Esophagus muscularis mucosa (tissue), 4 donors: ENCODE measurements at regions not wholly inside any gene's neighbourhood (a gene's known extent, or its start where the extent isn't known, plus 50 kb on each side); places are given as distances from the start of the nearest gene placed in this dataset.

ENCODE experiments used
- EP300 ChIP-seq: sonication (generic); formaldehyde crosslinking; IDR thresholded peaks from one replicate; pipeline ENCODE4 v1.6.1; 2017; ENCODE audit warnings: antibody characterized with exemption
- POLR2A ChIP-seq: fragments of 450-650 bp; IDR thresholded peaks from one replicate; pipeline ENCODE4 v1.6.1; 2017; ENCODE audit warnings: antibody characterized with exemption, moderate library complexity, mild to moderate bottlenecking, low read depth
- TF ChIP-seq, protein P1 (sequence below), 3 experiments: fragments of 200-600 bp in 2 of 3; fragments of 450-650 bp in 1 of 3; sonication (generic) in 2 of 3; IDR thresholded peaks; one replicate each; pipeline ENCODE4 v1.5.1; 2017 to 2019; ENCODE audit warnings: antibody characterized with exemption in 3 of 3, mild to moderate bottlenecking in 2 of 3, moderate library complexity in 1 of 3

DNA sequence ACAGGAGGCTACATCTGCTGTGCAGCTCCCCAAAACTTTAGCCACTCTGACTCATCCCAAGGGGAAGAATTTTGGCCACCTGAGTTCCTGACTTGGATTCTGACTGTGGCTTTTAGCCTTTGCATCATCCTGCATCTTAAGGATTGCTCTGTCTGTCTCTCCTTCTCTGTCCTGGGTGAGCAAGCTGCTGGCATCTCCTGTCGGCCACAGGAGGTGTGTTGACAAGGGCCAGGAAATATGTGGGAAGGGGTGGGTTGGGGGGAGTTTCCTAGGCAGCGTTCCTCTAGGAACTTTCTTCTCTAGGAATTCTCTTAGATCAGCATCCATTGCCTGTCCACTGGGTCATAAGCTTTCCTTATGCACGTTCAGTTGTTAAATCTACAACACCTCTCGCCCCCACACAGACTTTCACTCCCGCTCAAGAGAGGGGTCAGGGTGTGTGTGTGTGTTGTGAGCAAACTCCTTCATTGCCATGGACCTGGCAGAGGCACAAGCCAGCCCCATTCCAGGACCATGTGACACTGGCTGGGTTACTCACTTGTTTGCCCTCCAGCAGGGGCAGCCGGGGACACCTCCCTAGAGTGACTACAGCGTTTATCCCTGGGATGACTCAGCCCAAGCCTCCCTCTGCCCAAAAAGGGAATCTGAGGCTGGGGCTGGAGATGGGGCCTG lies 145.0 kb upstream of the DUSP10 start:
- TF ChIP-seq, protein P1, sequence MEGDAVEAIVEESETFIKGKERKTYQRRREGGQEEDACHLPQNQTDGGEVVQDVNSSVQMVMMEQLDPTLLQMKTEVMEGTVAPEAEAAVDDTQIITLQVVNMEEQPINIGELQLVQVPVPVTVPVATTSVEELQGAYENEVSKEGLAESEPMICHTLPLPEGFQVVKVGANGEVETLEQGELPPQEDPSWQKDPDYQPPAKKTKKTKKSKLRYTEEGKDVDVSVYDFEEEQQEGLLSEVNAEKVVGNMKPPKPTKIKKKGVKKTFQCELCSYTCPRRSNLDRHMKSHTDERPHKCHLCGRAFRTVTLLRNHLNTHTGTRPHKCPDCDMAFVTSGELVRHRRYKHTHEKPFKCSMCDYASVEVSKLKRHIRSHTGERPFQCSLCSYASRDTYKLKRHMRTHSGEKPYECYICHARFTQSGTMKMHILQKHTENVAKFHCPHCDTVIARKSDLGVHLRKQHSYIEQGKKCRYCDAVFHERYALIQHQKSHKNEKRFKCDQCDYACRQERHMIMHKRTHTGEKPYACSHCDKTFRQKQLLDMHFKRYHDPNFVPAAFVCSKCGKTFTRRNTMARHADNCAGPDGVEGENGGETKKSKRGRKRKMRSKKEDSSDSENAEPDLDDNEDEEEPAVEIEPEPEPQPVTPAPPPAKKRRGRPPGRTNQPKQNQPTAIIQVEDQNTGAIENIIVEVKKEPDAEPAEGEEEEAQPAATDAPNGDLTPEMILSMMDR (IDR thresholded peaks at IDR 0.05): no peak
- TF ChIP-seq POLR2A (no peak), EP300 (no peak)
